WTC11 (cell line): ENCODE measurements at regions not wholly inside any gene's neighbourhood (a gene's known extent, or its start where the extent isn't known, plus 50 kb on each side); places are given as distances from the start of the nearest gene placed in this dataset.

Source experiments
- CREB1 ChIP-seq: sonication (generic); formaldehyde crosslinking; IDR thresholded peaks from 2 replicates; pipeline ENCODE4 v1.8.0; 2023; ENCODE audit warnings: mild to moderate bottlenecking, missing genetic modification reagents
- CREM ChIP-seq: sonication (generic); formaldehyde crosslinking; IDR thresholded peaks from 2 replicates; pipeline ENCODE4 v1.8.1; 2022; ENCODE audit warnings: mild to moderate bottlenecking, missing genetic modification reagents, moderate library complexity
- PRRX2 ChIP-seq: fragments of 250-450 bp; sonication (Bioruptor Pico); IDR thresholded peaks from 2 replicates; pipeline ENCODE4 v1.8.0; 2021; ENCODE audit warnings: mild to moderate bottlenecking
- ZNF121 ChIP-seq: sonication (generic); formaldehyde crosslinking; IDR thresholded peaks from 2 replicates; pipeline ENCODE4 v1.8.0; 2023; ENCODE audit warnings: missing genetic modification reagents
- TF ChIP-seq, protein P1 (sequence below): fragments of 200-600 bp; IDR thresholded peaks from 2 replicates; pipeline ENCODE4 v1.8.0; 2022; ENCODE audit warnings: antibody characterized with exemption

DNA sequence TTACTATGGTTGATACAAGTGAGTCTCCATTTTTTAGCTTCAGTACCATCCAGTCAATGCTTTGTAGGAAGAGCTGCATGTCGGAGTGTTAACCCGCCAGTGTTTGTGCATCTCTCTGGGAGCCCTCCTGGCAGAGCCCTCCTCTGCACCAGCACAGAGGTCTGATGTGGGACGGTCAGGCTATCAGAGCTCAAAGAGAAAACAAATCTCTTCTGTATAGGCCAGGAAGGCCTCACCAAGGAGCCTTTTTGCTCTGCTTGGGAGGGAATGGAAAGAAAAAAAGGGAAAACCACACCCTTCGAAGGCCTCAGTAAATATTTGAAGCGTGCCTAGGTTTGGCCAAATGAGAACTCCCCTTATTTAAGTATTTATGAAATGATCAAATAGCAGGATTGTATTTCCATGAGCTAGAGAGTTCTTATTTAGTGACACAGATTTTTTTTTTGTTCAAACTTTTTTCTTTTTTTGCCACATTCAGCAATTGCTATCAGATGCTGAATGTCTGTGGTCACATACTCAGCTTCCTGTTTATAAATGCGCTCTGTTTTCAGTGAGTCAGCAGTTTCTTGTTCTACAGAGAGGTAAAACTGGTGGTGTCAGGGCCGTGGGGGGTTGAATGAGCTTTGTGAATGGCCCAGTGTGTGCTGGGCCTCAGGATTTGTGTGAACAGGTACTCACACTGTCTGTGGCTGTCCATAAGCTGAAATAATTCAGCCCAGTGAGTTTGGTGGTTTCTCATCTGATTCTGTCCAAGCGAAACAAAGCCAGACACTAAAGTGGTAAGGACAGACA, 226.6 kb downstream of the SNX18 start:
- TF ChIP-seq CREM (CRISPR knock-in tag) (no peak), CREB1 (CRISPR knock-in tag) (no peak), ZNF121 (CRISPR knock-in tag) (no peak), PRRX2 (no peak)
- TF ChIP-seq, protein P1, sequence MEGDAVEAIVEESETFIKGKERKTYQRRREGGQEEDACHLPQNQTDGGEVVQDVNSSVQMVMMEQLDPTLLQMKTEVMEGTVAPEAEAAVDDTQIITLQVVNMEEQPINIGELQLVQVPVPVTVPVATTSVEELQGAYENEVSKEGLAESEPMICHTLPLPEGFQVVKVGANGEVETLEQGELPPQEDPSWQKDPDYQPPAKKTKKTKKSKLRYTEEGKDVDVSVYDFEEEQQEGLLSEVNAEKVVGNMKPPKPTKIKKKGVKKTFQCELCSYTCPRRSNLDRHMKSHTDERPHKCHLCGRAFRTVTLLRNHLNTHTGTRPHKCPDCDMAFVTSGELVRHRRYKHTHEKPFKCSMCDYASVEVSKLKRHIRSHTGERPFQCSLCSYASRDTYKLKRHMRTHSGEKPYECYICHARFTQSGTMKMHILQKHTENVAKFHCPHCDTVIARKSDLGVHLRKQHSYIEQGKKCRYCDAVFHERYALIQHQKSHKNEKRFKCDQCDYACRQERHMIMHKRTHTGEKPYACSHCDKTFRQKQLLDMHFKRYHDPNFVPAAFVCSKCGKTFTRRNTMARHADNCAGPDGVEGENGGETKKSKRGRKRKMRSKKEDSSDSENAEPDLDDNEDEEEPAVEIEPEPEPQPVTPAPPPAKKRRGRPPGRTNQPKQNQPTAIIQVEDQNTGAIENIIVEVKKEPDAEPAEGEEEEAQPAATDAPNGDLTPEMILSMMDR, result no peak
